HG03520 (cell line): ENCODE measurements at regions not wholly inside any gene's neighbourhood (a gene's known extent, or its start where the extent isn't known, plus 50 kb on each side); places are given as distances from the start of the nearest gene placed in this dataset.

Source experiments
- ATAC-seq: cut with Tn5 transposase; IDR thresholded peaks from one replicate; pipeline ENCODE4 v1.9.1; 2021; ENCODE audit warnings: mild to moderate bottlenecking, moderate library complexity; ENCODE audit not compliant: unreplicated experiment

GRCh38 chr17:55635253-55635914 lies 87.3 kb downstream of the TMEM100 start:
- no peak for ATAC-seq

- ATAC-seq = no peak
Observed at GRCh38 chr17:55634702-55635101, 88.0 kb downstream of the TMEM100 start.

- ATAC-seq = no peak
Observed at GRCh38 chr17:55632893-55633292, 89.8 kb downstream of the TMEM100 start.

- no peak for ATAC-seq
Observed at GRCh38 chr17:55632236-55632635, 90.4 kb downstream of the TMEM100 start.

GRCh38 chr17:55629995-55630394 lies 92.7 kb downstream of the TMEM100 start:
- no peak for ATAC-seq

- no peak for ATAC-seq
Observed at GRCh38 chr17:55625521-55625920, 97.1 kb downstream of the TMEM100 start.

GRCh38 chr17:55624772-55625433 lies 97.8 kb downstream of the TMEM100 start:
- no peak for ATAC-seq

GRCh38 chr17:55622547-55622946 lies 100.1 kb downstream of the TMEM100 start:
- no peak for ATAC-seq

- ATAC-seq = no peak
Observed at GRCh38 chr17:55620945-55621344, 101.7 kb downstream of the TMEM100 start.

GRCh38 chr17:55620023-55620422 lies 102.6 kb downstream of the TMEM100 start:
- ATAC-seq = no peak

GRCh38 chr17:55617441-55617840 lies 105.2 kb downstream of the TMEM100 start:
- no peak for ATAC-seq

GRCh38 chr17:55614061-55614460 lies 102.8 kb upstream of the SMIM36 start:
- ATAC-seq = no peak

GRCh38 chr17:55612691-55613141 lies 101.5 kb upstream of the SMIM36 start:
- ATAC-seq = no peak

- no peak for ATAC-seq
Observed at GRCh38 chr17:55607731-55608341, 96.6 kb upstream of the SMIM36 start.

GRCh38 chr17:55606488-55606815 lies 95.2 kb upstream of the SMIM36 start:
- no peak for ATAC-seq

GRCh38 chr17:55605705-55606487 lies 94.6 kb upstream of the SMIM36 start:
- ATAC-seq = no peak

- ATAC-seq = no peak
Observed at GRCh38 chr17:55601874-55602364, 90.7 kb upstream of the SMIM36 start.

GRCh38 chr17:55598495-55598894 lies 87.2 kb upstream of the SMIM36 start:
- no peak for ATAC-seq

- no peak for ATAC-seq
Observed at GRCh38 chr17:55588446-55589242, 77.4 kb upstream of the SMIM36 start.

- ATAC-seq = no peak
Observed at GRCh38 chr17:55587608-55588139, 76.4 kb upstream of the SMIM36 start.
